Lung (tissue), 11 donors: ENCODE measurements at regions not wholly inside any gene's neighbourhood (a gene's known extent, or its start where the extent isn't known, plus 50 kb on each side); places are given as distances from the start of the nearest gene placed in this dataset.

Experiments used
- ATAC-seq: fragments of 200-7000 bp; cut with Tn5 transposase; one replicate; pipeline ENCODE4 v1.9.1; 2020; ENCODE audit warnings: moderate number of reproducible peaks; ENCODE audit not compliant: insufficient read depth, low FRiP score
- DNase-seq, 3 donors: peaks; one replicate each; pipeline ENCODE4 v3.0.0-alpha.2; 2013 to 2017
- H3K27ac ChIP-seq, 2 donors: one replicate each; pipeline ENCODE4 v1.5.1; 2013; ENCODE audit warnings: mild to moderate bottlenecking in 2 of 2, moderate library complexity in 2 of 2, control low read depth in 1 of 2, inconsistent platforms in 1 of 2, low read depth in 1 of 2, low read length in 1 of 2
- H3K27me3 ChIP-seq, 3 donors: one replicate each; pipeline ENCODE4 v1.5.1; 2013; ENCODE audit warnings: low read length in 2 of 3; ENCODE audit not compliant: control insufficient read depth in 3 of 3, insufficient read depth in 3 of 3
- H3K36me3 ChIP-seq, 4 donors: one replicate each; pipeline ENCODE4 v1.5.1; 2013; ENCODE audit warnings: low read length in 4 of 4, mild to moderate bottlenecking in 1 of 4, moderate library complexity in 1 of 4; ENCODE audit not compliant: control insufficient read depth in 4 of 4, insufficient read depth in 4 of 4
- H3K4me1 ChIP-seq, 5 donors: one replicate each; pipeline ENCODE4 v1.5.1; 2013; ENCODE audit warnings: low read length in 5 of 5, mild to moderate bottlenecking in 2 of 5, moderate library complexity in 1 of 5; ENCODE audit not compliant: control insufficient read depth in 5 of 5, insufficient read depth in 5 of 5
- H3K4me3 ChIP-seq: one replicate; pipeline ENCODE4 v1.5.1; 2013; ENCODE audit warnings: mild to moderate bottlenecking, control low read depth, moderate library complexity
- H3K9ac ChIP-seq, 2 donors: one replicate each; pipeline ENCODE4 v1.5.1; 2013; ENCODE audit warnings: low read length in 2 of 2, control low read depth in 1 of 2; ENCODE audit not compliant: insufficient read depth in 1 of 2
- H3K9me3 ChIP-seq, 4 donors: one replicate each; pipeline ENCODE4 v1.5.1; 2013; ENCODE audit warnings: low read length in 3 of 4, mild to moderate bottlenecking in 1 of 4, moderate library complexity in 1 of 4; ENCODE audit not compliant: control insufficient read depth in 4 of 4, insufficient read depth in 3 of 4
- WGBS, 2 donors: extraction: QIAGEN DNeasy Blood & Tissue Kit; methylation state at CpG; one replicate each; pipeline ENCODE4 v1.1.7; 2013; 5-methylcytosine and 5-hydroxymethylcytosine counted together
- TF ChIP-seq, protein P1 (sequence below): IDR thresholded peaks from 2 replicates; pipeline ENCODE4 v1.5.1; 2012; ENCODE audit warnings: mild to moderate bottlenecking; ENCODE audit errors: control extremely low read depth, extremely low read depth
- donor health status: control.
- donor health status: control.
- donor health status: Bipolar disorder and iron deficiency.
- donor health status: healthy.
- donor health status: DM: yes; HTN: yes; CAD: no.

DNA sequence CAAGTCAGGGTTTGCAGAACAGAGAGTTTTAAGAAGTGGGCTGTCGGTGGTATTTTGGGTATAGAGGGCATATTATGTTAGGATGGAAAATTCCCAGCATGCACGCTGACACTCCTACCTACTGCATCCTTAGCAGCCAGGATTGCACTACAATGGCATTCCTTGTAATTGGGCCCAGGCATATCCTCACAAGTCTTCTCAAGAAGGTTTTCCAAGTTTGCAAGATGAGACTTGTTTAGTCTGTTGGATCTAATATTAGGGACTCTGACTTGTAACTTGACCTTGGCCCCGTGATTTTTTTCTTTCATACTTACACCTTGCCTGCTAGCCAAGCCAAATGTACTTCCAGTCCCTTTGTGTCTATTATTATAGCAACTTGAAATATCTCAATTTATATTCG, 335.7 kb upstream of the HTR2A start:
- ATAC-seq (no peak), DNase-seq (no peak)
- TF ChIP-seq, protein P1, sequence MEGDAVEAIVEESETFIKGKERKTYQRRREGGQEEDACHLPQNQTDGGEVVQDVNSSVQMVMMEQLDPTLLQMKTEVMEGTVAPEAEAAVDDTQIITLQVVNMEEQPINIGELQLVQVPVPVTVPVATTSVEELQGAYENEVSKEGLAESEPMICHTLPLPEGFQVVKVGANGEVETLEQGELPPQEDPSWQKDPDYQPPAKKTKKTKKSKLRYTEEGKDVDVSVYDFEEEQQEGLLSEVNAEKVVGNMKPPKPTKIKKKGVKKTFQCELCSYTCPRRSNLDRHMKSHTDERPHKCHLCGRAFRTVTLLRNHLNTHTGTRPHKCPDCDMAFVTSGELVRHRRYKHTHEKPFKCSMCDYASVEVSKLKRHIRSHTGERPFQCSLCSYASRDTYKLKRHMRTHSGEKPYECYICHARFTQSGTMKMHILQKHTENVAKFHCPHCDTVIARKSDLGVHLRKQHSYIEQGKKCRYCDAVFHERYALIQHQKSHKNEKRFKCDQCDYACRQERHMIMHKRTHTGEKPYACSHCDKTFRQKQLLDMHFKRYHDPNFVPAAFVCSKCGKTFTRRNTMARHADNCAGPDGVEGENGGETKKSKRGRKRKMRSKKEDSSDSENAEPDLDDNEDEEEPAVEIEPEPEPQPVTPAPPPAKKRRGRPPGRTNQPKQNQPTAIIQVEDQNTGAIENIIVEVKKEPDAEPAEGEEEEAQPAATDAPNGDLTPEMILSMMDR = no peak
- Histone ChIP-seq H3K4me1 (peaks cover 0 to 6% (median 0%) of the 10 kb centered on the region in 5 donors), H3K27me3 (no peaks in the 10 kb centered on the region), H3K36me3 (no peaks in the 10 kb centered on the region), H3K27ac (no peak overlapping the region), H3K9ac (no peak overlapping the region), H3K4me3 (no peak overlapping the region), H3K9me3 (peaks cover 0 to 2% (median 0%) of the 10 kb centered on the region in 4 donors)
- 81 to 91% methylated on average over 4 of the region's 4 CpGs for WGBS, 2 donors

DNA sequence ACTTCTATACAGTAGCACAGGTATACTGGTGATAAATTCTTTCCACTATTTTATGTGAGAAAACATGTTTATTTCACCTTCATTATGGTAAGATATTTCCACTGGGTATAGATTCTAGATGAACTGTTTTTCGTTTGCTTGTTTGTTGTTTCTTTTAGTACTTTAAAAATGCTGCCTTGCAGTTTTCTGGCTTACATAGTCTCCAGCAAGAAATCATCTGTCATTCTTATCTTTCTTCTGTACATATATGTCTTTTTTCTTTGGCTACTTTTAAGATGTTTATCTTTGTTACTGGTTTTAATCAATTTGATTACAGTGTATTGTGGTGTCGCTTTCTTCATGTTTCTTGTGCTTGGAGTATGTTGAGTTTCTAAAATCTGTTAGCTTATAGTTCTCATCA, 333.3 kb upstream of the HTR2A start:
- no peaks in the 10 kb centered on the region for H3K27me3 ChIP-seq
- H3K4me1 ChIP-seq = no peaks in the 10 kb centered on the region
- ATAC-seq (no peak), DNase-seq (no peak)
- H3K4me3 ChIP-seq = no peak overlapping the region
- H3K9ac ChIP-seq = no peak overlapping the region
- H3K27ac ChIP-seq = no peak overlapping the region
- TF ChIP-seq, protein P1 = no peak
- H3K9me3 ChIP-seq = peaks cover 0 to 2% (median 0%) of the 10 kb centered on the region in 4 donors
- H3K36me3 ChIP-seq = no peaks in the 10 kb centered on the region
- WGBS, 2 donors = 81% methylated on average over 2 of the region's 2 CpGs

DNA sequence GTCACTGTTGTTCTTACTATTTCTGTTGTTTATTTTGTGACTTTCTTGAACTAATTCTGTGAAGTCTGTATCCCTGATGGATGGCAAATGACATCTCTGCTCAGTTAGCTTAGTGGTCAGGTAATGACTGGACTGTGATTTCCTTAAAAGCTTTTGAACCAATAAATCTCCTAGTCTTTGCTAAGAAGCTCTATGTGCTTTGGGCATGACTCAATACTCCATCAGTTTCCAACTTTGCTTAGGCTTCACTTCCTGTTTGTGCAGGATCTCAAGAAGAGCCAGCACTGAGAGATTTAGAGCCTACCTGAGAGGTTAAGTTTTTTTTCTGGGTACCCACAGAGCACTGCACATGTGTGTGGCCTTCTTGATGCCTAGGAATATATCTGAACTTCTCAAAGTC, 329.7 kb upstream of the HTR2A start:
- Histone ChIP-seq H3K9ac (no peak overlapping the region), H3K4me3 (no peak overlapping the region), H3K36me3 (no peaks in the 10 kb centered on the region), H3K27ac (no peak overlapping the region), H3K27me3 (no peaks in the 10 kb centered on the region), H3K9me3 (peaks cover 0 to 2% (median 0%) of the 10 kb centered on the region in 4 donors), H3K4me1 (no peaks in the 10 kb centered on the region)
- no peak for ATAC-seq
- TF ChIP-seq, protein P1 = no peak
- DNase-seq = no peak

DNA sequence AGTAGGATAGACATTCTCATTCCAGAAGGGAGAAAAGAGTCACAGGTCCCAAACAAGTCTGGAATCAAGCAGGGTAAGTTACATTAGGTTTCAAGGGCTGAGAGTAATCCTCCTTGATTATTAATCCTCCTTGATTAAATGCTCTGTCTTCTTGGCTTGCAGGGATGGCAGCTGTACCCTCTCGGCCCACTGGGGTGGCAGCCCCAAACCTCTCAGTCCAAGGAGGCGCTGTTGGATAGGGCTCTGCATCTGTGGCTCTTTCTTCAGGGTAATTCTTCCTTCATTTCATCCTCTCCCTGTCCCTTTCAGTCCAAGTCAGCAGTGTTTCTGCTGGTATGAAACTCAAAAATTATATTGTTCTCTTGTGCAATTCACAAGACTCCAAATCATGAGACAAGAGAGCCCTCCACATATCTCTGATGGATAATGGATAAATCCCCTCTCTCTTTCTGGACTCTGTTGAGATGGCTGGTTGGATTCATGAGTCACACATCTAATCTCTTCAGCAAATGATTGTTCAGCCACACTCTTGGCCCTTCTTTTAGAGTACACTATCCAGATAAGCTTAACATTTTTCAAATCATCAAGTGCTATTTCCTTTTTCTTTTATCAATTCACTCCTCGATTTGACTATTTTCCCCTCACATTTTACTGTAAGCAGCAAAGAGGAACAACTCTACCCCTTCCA, 323.7 kb upstream of the HTR2A start:
- ATAC-seq (no peak), DNase-seq (no peak)
- Histone ChIP-seq H3K9ac (no peak overlapping the region), H3K27ac (no peak overlapping the region), H3K4me1 (no peaks in the 10 kb centered on the region), H3K27me3 (no peaks in the 10 kb centered on the region), H3K9me3 (no peaks in the 10 kb centered on the region), H3K4me3 (no peak overlapping the region), H3K36me3 (no peaks in the 10 kb centered on the region)
- WGBS, 2 donors = 70 to 87% methylated on average over 3 of the region's 3 CpGs
- TF ChIP-seq, protein P1 = no peak
